Epithelial cell of esophagus (primary cell): ENCODE measurements at regions not wholly inside any gene's neighbourhood (a gene's known extent, or its start where the extent isn't known, plus 50 kb on each side); places are given as distances from the start of the nearest gene placed in this dataset.

Experiments used
- DNase-seq: peaks from one replicate; pipeline ENCODE4 v3.0.0; 2010; ENCODE audit warnings: low read depth
- H3K4me3 ChIP-seq: 2 replicates; pipeline ENCODE4 v1.5.1; 2011; ENCODE audit warnings: mild to moderate bottlenecking, low read length, control low read depth
- TF ChIP-seq, protein P1 (sequence below): IDR thresholded peaks from 2 replicates; pipeline ENCODE4 v1.5.1; 2011; ENCODE audit warnings: low read depth, mild to moderate bottlenecking, low read length, control low read depth, inconsistent platforms; ENCODE audit not compliant: insufficient read depth; ENCODE audit errors: missing control alignments

GRCh38 chr3:44029100-44029499 lies 212.6 kb upstream of the TOPAZ1 start:
- TF ChIP-seq, protein P1, sequence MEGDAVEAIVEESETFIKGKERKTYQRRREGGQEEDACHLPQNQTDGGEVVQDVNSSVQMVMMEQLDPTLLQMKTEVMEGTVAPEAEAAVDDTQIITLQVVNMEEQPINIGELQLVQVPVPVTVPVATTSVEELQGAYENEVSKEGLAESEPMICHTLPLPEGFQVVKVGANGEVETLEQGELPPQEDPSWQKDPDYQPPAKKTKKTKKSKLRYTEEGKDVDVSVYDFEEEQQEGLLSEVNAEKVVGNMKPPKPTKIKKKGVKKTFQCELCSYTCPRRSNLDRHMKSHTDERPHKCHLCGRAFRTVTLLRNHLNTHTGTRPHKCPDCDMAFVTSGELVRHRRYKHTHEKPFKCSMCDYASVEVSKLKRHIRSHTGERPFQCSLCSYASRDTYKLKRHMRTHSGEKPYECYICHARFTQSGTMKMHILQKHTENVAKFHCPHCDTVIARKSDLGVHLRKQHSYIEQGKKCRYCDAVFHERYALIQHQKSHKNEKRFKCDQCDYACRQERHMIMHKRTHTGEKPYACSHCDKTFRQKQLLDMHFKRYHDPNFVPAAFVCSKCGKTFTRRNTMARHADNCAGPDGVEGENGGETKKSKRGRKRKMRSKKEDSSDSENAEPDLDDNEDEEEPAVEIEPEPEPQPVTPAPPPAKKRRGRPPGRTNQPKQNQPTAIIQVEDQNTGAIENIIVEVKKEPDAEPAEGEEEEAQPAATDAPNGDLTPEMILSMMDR = no peak
- no peak overlapping the region for H3K4me3 ChIP-seq
- no peak for DNase-seq

GRCh38 chr3:44030285-44030684 lies 211.4 kb upstream of the TOPAZ1 start:
- DNase-seq = no peak
- TF ChIP-seq, protein P1 = no peak
- H3K4me3 ChIP-seq = no peak overlapping the region

GRCh38 chr3:44030687-44031305 lies 210.9 kb upstream of the TOPAZ1 start:
- H3K4me3 ChIP-seq = no peak overlapping the region
- TF ChIP-seq, protein P1 = no peak
- DNase-seq = no peak

DNA sequence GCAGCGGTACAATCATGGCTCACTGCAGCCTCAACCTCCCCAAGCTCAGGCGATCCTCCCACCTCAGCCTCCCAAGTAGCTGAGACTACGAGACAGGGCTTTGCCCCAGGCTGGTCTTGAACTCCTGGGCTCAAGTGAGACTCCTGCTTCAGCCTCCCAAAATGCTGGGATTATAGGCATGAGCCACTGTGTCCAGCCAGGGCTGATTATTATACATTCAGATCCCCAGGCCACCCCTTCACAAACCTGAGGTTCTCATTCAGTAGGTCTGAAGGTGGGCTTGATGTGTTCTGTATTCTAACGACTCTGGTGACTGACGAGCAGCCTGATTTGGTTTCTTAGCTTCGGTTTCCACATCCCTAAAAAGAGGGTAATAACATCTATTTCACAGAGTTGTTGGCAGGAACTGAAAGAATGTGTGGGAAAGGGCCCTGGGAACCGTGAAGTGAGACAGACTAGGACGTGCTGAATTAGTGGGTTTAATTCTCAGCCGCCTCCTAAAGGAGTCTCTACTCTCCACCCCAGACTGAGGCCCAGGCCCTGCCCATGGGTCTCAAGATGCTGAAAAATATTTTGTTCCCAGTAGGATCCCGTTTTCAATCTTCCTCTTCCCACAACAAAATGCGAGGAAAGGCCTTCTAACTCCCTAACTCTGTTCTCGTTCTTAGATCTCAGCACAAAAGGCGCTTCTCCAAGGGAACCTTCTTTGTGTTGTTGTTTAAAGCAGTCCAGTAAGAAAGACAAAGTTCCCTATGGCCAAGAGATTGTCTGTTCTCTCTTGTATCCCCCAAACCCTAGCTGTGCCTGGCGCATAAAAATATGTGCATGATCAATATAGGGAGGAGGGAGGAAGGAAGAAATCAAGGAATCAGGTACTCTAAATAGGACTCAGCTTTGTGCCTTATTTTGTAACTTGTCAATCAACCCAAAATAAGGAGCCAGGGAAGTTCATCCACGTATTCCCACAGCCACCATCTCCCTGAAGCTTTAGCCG lies 210.0 kb upstream of the TOPAZ1 start:
- TF ChIP-seq, protein P1 = no peak
- no peak overlapping the region for H3K4me3 ChIP-seq
- no peak for DNase-seq

GRCh38 chr3:44032487-44032886 lies 209.2 kb upstream of the TOPAZ1 start:
- no peak overlapping the region for H3K4me3 ChIP-seq
- DNase-seq = no peak
- TF ChIP-seq, protein P1 = no peak

DNA sequence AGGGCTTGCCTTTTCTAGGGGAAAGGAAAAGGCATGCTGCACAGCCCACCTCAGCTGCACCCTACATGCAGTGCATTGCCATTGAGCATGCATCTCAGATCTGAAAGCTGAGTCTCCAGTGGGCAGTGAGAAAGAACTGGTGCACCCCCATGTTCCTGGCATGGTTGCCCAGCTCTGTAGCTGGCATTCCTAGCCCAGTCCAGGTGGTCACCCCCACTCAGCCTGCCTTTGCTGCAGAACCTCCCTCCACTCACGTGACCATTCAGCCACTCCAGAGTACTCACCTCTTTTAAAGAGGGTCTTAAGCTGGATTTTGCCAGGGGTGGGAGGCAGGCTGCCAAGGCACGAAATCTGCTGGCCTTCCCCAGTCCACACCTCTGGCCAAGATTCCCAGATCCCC lies 208.6 kb upstream of the TOPAZ1 start:
- H3K4me3 ChIP-seq = no peak overlapping the region
- no peak for DNase-seq
- TF ChIP-seq, protein P1 = no peak
